Mesothelial cell of epicardium (in vitro differentiated cells): ENCODE measurements at regions not wholly inside any gene's neighbourhood (a gene's known extent, or its start where the extent isn't known, plus 50 kb on each side); places are given as distances from the start of the nearest gene placed in this dataset.
"Not testable (repeated sequence)": the region's sequence is repeated elsewhere in the genome, so short reads cannot be mapped to it uniquely, and the experiment has no call there.

Experiments
- DNase-seq, 2 experiments: peaks; one replicate each; pipeline ENCODE4 v3.0.0; 2021; ENCODE audit warnings: low spot score in 2 of 2; ENCODE audit not compliant: unreplicated experiment in 2 of 2
- H3K27ac Mint-ChIP-seq: 2 replicates; pipeline ENCODE4 v1.8.0; 2021; ENCODE audit warnings: mixed read lengths
- H3K27me3 Mint-ChIP-seq: 2 replicates; pipeline ENCODE4 v1.8.0; 2021; ENCODE audit warnings: low read depth, mixed read lengths
- H3K36me3 Mint-ChIP-seq: 2 replicates; pipeline ENCODE4 v1.8.0; 2021; ENCODE audit warnings: mixed read lengths
- H3K4me1 Mint-ChIP-seq: 2 replicates; pipeline ENCODE4 v1.8.0; 2021; ENCODE audit warnings: mixed read lengths
- H3K4me3 Mint-ChIP-seq: 2 replicates; pipeline ENCODE4 v1.8.0; 2021; ENCODE audit warnings: mild to moderate bottlenecking, moderate library complexity, mixed read lengths
- H3K9me3 Mint-ChIP-seq: 2 replicates; pipeline ENCODE4 v1.8.0; 2021; ENCODE audit warnings: mixed read lengths
- TF ChIP-seq, protein P1 (sequence below): fragments of 200-600 bp; sonication (generic); IDR thresholded peaks from one replicate; pipeline ENCODE4 v1.5.0; 2021; ENCODE audit warnings: antibody characterized with exemption; ENCODE audit not compliant: unreplicated experiment

GRCh38 chr13:61107989-61108388 is 307.7 kb downstream of the PCDH20 start:
- H3K9me3 Mint-ChIP-seq = no peaks in the 10 kb centered on the region
- no peak overlapping the region for H3K27ac Mint-ChIP-seq
- no peaks in the 10 kb centered on the region for H3K36me3 Mint-ChIP-seq
- DNase-seq = no peak
- peaks cover 6% of the 10 kb centered on the region for H3K27me3 Mint-ChIP-seq
- H3K4me1 Mint-ChIP-seq = no peaks in the 10 kb centered on the region
- no peak overlapping the region for H3K4me3 Mint-ChIP-seq
- TF ChIP-seq, protein P1, sequence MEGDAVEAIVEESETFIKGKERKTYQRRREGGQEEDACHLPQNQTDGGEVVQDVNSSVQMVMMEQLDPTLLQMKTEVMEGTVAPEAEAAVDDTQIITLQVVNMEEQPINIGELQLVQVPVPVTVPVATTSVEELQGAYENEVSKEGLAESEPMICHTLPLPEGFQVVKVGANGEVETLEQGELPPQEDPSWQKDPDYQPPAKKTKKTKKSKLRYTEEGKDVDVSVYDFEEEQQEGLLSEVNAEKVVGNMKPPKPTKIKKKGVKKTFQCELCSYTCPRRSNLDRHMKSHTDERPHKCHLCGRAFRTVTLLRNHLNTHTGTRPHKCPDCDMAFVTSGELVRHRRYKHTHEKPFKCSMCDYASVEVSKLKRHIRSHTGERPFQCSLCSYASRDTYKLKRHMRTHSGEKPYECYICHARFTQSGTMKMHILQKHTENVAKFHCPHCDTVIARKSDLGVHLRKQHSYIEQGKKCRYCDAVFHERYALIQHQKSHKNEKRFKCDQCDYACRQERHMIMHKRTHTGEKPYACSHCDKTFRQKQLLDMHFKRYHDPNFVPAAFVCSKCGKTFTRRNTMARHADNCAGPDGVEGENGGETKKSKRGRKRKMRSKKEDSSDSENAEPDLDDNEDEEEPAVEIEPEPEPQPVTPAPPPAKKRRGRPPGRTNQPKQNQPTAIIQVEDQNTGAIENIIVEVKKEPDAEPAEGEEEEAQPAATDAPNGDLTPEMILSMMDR = no peak

DNA sequence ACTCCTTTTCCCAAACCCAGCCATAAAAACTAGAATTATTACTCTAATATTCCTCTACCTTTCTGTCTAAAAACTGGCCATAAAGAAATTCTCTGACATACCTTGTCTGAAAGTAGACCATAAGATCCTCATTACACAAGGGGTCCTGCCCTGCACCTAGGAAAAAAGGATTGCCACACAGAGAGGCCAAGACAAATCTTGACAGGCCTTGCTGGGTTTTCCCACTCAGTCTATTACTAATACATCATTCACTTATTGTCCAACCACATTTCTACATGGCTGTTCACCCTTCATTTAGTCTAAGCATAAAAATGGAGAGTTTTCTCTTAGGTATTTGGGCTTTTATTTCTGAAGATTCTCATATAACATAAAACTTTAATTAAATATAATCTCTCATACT is 319.8 kb downstream of the PCDH20 start:
- Mint-ChIP-seq H3K36me3 (no peaks in the 10 kb centered on the region), H3K27ac (no peak overlapping the region), H3K9me3 (no peaks in the 10 kb centered on the region), H3K4me1 (no peaks in the 10 kb centered on the region), H3K4me3 (no peak overlapping the region), H3K27me3 (no peaks in the 10 kb centered on the region)
- DNase-seq = no peak
- TF ChIP-seq, protein P1 = no peak

- no peak overlapping the region for H3K27ac Mint-ChIP-seq
- TF ChIP-seq, protein P1 = no peak
- H3K9me3 Mint-ChIP-seq = no peaks in the 10 kb centered on the region
- no peaks in the 10 kb centered on the region for H3K36me3 Mint-ChIP-seq
- no peaks in the 10 kb centered on the region for H3K27me3 Mint-ChIP-seq
- no peak for DNase-seq
- H3K4me3 Mint-ChIP-seq = no peak overlapping the region
- H3K4me1 Mint-ChIP-seq = no peaks in the 10 kb centered on the region
Observed at GRCh38 chr13:61094865-61095264, 320.8 kb downstream of the PCDH20 start.

GRCh38 chr13:61089894-61090293 is 325.8 kb downstream of the PCDH20 start:
- not testable (repeated sequence) for DNase-seq, H3K9me3 Mint-ChIP-seq, H3K4me3 Mint-ChIP-seq, H3K4me1 Mint-ChIP-seq, H3K36me3 Mint-ChIP-seq, H3K27me3 Mint-ChIP-seq, H3K27ac Mint-ChIP-seq

DNA sequence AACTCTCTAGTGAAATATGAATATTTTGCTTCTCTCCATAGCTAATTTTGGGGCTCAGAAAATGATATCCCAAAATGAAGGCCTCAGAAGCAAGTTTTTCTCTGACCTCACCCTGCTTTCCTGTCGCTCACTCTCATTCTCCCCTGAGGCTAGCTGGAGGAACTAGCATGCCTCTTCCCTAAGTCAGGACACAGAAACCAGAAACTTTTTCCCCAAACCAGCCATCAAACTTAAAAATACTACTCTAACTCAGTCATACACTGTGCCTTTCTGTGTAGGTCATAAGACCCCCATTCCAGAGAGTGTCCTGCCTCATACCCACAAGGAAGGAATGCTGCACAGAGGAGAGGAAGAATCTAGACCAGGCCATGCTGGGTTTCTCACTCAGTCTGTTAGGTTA is 329.6 kb downstream of the PCDH20 start:
- no peak for DNase-seq
- H3K4me1 Mint-ChIP-seq = peaks cover 3% of the 10 kb centered on the region
- no peak overlapping the region for H3K4me3 Mint-ChIP-seq
- peaks cover 4% of the 10 kb centered on the region for H3K27me3 Mint-ChIP-seq
- TF ChIP-seq, protein P1 = no peak
- no peaks in the 10 kb centered on the region for H3K36me3 Mint-ChIP-seq
- no peak overlapping the region for H3K27ac Mint-ChIP-seq
- H3K9me3 Mint-ChIP-seq = peaks cover 4% of the 10 kb centered on the region

GRCh38 chr13:61084988-61085387 is 330.7 kb downstream of the PCDH20 start:
- peaks cover 3% of the 10 kb centered on the region for H3K4me1 Mint-ChIP-seq
- H3K36me3 Mint-ChIP-seq = no peaks in the 10 kb centered on the region
- peaks cover 4% of the 10 kb centered on the region for H3K27me3 Mint-ChIP-seq
- no peak overlapping the region for H3K4me3 Mint-ChIP-seq
- no peak overlapping the region for H3K27ac Mint-ChIP-seq
- no peak for DNase-seq
- H3K9me3 Mint-ChIP-seq = peaks cover 4% of the 10 kb centered on the region
- TF ChIP-seq, protein P1 = no peak
